WERI-Rb-1 (cell line): ENCODE measurements at regions not wholly inside any gene's neighbourhood (a gene's known extent, or its start where the extent isn't known, plus 50 kb on each side); places are given as distances from the start of the nearest gene placed in this dataset.

Experiments used
- DNase-seq: peaks from one replicate; pipeline ENCODE4 v3.0.0-alpha.2; 2020
- H3K27ac ChIP-seq: fragments of 250-450 bp; sonication (Bioruptor Pico); 2 replicates; pipeline ENCODE4 v1.5.1; 2020; ENCODE audit warnings: mild to moderate bottlenecking, moderate library complexity
- H3K27me3 ChIP-seq: fragments of 250-450 bp; sonication (Bioruptor Pico); 2 replicates; pipeline ENCODE4 v1.5.1; 2021; ENCODE audit warnings: mild to moderate bottlenecking, low read depth, moderate library complexity; ENCODE audit not compliant: insufficient read depth, severe bottlenecking
- H3K36me3 ChIP-seq: fragments of 250-450 bp; sonication (Bioruptor Pico); 2 replicates; pipeline ENCODE4 v1.5.1; 2020; ENCODE audit warnings: mild to moderate bottlenecking, moderate library complexity
- H3K4me3 ChIP-seq: 2 replicates; pipeline ENCODE4 v1.5.1; 2011; ENCODE audit warnings: low read depth, mild to moderate bottlenecking, control low read depth, low read length
- H3K9me3 ChIP-seq: fragments of 250-450 bp; sonication (Bioruptor Pico); 2 replicates; pipeline ENCODE4 v1.5.1; 2021; ENCODE audit warnings: mild to moderate bottlenecking, moderate library complexity; ENCODE audit not compliant: severe bottlenecking
- TF ChIP-seq, protein P1 (sequence below): IDR thresholded peaks from 2 replicates; pipeline ENCODE4 v1.5.1; 2011; ENCODE audit warnings: low read depth, mild to moderate bottlenecking, control low read depth, inconsistent platforms, low read length

DNA sequence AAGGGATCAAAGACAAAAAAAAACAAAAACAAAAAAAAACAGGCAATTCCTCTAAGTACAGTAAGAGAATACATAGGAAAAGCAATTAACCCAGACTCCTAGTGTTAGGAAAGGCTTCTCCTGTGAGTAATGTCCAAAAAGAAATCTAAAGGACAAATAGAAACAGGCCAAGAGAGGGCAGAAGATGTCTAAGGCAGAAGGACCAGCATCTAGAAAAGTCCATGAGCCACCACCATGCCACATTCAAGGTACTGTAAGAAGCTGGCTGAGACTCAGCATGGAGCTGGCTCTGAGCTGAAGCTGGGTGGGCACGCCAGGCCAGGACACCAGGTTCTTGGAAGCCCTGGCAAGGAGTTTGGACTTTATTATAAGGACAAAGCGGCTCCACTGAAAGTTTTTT, 118.1 kb upstream of the FRY start:
- H3K4me3 ChIP-seq, result no peak overlapping the region
- H3K9me3 ChIP-seq, result no peaks in the 10 kb centered on the region
- DNase-seq, result no peak
- H3K27me3 ChIP-seq, result no peaks in the 10 kb centered on the region
- no peaks in the 10 kb centered on the region for H3K36me3 ChIP-seq
- TF ChIP-seq, protein P1, sequence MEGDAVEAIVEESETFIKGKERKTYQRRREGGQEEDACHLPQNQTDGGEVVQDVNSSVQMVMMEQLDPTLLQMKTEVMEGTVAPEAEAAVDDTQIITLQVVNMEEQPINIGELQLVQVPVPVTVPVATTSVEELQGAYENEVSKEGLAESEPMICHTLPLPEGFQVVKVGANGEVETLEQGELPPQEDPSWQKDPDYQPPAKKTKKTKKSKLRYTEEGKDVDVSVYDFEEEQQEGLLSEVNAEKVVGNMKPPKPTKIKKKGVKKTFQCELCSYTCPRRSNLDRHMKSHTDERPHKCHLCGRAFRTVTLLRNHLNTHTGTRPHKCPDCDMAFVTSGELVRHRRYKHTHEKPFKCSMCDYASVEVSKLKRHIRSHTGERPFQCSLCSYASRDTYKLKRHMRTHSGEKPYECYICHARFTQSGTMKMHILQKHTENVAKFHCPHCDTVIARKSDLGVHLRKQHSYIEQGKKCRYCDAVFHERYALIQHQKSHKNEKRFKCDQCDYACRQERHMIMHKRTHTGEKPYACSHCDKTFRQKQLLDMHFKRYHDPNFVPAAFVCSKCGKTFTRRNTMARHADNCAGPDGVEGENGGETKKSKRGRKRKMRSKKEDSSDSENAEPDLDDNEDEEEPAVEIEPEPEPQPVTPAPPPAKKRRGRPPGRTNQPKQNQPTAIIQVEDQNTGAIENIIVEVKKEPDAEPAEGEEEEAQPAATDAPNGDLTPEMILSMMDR, result no peak
- H3K27ac ChIP-seq, result no peak overlapping the region

GRCh38 chr13:31914843-31915242, 116.7 kb upstream of the FRY start:
- TF ChIP-seq, protein P1, result no peak
- no peaks in the 10 kb centered on the region for H3K27me3 ChIP-seq
- no peak overlapping the region for H3K4me3 ChIP-seq
- no peak for DNase-seq
- no peak overlapping the region for H3K27ac ChIP-seq
- H3K9me3 ChIP-seq, result no peaks in the 10 kb centered on the region
- H3K36me3 ChIP-seq, result no peaks in the 10 kb centered on the region

DNA sequence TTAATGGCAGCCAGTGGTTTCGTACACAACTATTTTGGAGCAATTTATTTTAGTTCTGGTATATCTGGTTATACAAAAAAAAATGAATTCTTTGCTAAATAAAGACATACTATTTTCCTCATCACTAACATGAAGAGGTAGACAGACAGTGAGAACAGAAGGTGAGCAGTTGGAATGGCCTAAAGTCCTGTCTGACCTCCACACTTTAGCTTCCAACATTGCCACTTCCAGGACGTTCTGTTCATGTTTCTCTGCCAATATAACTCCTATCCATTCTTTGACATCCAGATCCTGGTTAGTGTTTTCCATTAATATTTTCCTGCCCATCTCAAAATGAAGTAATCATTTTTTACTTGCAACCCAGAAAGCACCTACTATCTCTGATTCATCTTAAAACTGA, 112.9 kb upstream of the FRY start:
- Histone ChIP-seq H3K9me3 (no peaks in the 10 kb centered on the region), H3K4me3 (no peak overlapping the region), H3K27me3 (no peaks in the 10 kb centered on the region), H3K36me3 (no peaks in the 10 kb centered on the region), H3K27ac (no peak overlapping the region)
- TF ChIP-seq, protein P1, result no peak
- no peak for DNase-seq

GRCh38 chr13:31919241-31919640, 112.3 kb upstream of the FRY start:
- Histone ChIP-seq H3K4me3 (no peak overlapping the region), H3K27ac (no peak overlapping the region), H3K27me3 (no peaks in the 10 kb centered on the region), H3K36me3 (no peaks in the 10 kb centered on the region), H3K9me3 (no peaks in the 10 kb centered on the region)
- TF ChIP-seq, protein P1, result no peak
- DNase-seq, result no peak

DNA sequence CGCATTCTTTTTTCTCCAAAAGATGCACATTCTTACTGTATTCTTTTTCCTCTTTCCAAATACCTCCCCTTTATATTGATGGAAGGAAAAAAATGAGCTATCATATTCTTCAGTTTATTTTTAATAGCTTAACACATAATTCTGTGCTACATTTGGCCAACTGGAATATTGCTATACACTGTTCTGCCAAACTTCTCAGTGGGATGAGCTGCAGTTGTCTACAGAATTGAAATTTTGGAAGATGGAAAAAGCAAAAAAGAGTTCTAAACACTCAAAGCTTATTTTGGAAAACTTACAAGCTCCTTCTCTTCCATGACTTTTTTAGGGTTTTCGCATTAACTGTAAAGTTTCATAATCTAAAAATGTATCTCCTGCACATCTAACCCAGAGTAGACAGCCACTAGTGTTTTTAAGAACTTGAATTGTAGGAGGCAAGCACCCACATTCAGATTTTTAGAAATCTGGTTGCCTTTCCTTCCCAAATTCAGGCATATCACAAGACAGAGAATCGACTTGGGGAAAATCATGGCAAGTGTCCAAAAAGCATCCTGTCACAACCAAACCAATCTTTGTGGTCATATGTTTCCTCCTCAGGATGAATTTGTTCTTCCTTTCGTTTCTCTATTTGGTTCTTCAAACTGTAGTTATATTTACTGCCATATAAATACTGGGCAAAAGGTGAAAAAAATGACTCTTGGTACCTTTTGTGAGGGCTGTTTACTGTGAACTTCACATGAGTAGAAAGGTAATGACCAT, 111.4 kb upstream of the FRY start:
- Histone ChIP-seq H3K27ac (no peak overlapping the region), H3K4me3 (no peak overlapping the region), H3K27me3 (no peaks in the 10 kb centered on the region), H3K36me3 (no peaks in the 10 kb centered on the region), H3K9me3 (no peaks in the 10 kb centered on the region)
- no peak for DNase-seq
- TF ChIP-seq, protein P1, result no peak

GRCh38 chr13:31920727-31921100, 110.9 kb upstream of the FRY start:
- no peak overlapping the region for H3K4me3 ChIP-seq
- DNase-seq, result no peak
- TF ChIP-seq, protein P1, result no peak
- no peaks in the 10 kb centered on the region for H3K9me3 ChIP-seq
- no peak overlapping the region for H3K27ac ChIP-seq
- no peaks in the 10 kb centered on the region for H3K36me3 ChIP-seq
- H3K27me3 ChIP-seq, result no peaks in the 10 kb centered on the region
